H1 (cell line): ENCODE measurements at regions not wholly inside any gene's neighbourhood (a gene's known extent, or its start where the extent isn't known, plus 50 kb on each side); places are given as distances from the start of the nearest gene placed in this dataset.

Experiments used
- CTCF ChIA-PET: fragments of 300-600 bp; sonication (Branson Sonifier 250); formaldehyde crosslinking; loops from one replicate; lab custom pipeline; 2021; ENCODE audit not compliant: partially characterized antibody; lab: Charles Lee
- POLR2A ChIA-PET: fragments of 300-600 bp; sonication (Branson Sonifier 250); formaldehyde crosslinking; loops from one replicate; lab custom pipeline; 2021; ENCODE audit warnings: inconsistent platforms; ENCODE audit not compliant: partially characterized antibody; lab: Charles Lee
- DNase-seq, 2 experiments: peaks; one replicate each; pipeline versions ENCODE4 v3.0.0 to v3.0.0-alpha.2; 2010 to 2022; ENCODE audit warnings: low spot score in 2 of 2, low read depth in 1 of 2, mixed read lengths in 1 of 2
- FAIRE-seq: peaks from 2 replicates; lab custom pipeline; 2011; peaks lifted over from hg19 to GRCh38; lab: Jason Lieb, UNC
- H2AFZ ChIP-seq: 2 replicates; pipeline ENCODE4 v1.8.1; 2012; ENCODE audit warnings: low read length, inconsistent platforms
- H2AK5ac ChIP-seq: 2 replicates; pipeline ENCODE4 v1.6.1; 2013; ENCODE audit warnings: low read depth, low read length
- H2BK120ac ChIP-seq: replicated peaks from 2 replicates; pipeline ENCODE3; 2013; ENCODE audit warnings: low read depth, low read length, inconsistent platforms
- H2BK12ac ChIP-seq: 2 replicates; pipeline ENCODE4 v1.6.1; 2013; ENCODE audit warnings: low read depth, low read length
- H2BK15ac ChIP-seq: 2 replicates; pipeline ENCODE4 v1.6.1; 2013; ENCODE audit warnings: low read length
- H2BK20ac ChIP-seq: 2 replicates; pipeline ENCODE4 v1.6.1; 2013; ENCODE audit warnings: low read length
- H2BK5ac ChIP-seq: 2 replicates; pipeline ENCODE4 v1.6.1; 2013; ENCODE audit warnings: low read depth, low read length
- H3K14ac ChIP-seq: 2 replicates; pipeline ENCODE4 v1.6.1; 2013; ENCODE audit warnings: inconsistent platforms; ENCODE audit not compliant: insufficient read length
- H3K18ac ChIP-seq: 2 replicates; pipeline ENCODE4 v1.6.1; 2013; ENCODE audit warnings: low read length; ENCODE audit errors: extremely low read depth
- H3K23ac ChIP-seq: 2 replicates; pipeline ENCODE4 v1.6.1; 2013; ENCODE audit warnings: inconsistent platforms; ENCODE audit not compliant: insufficient read length
- H3K23me2 ChIP-seq: 2 replicates; pipeline ENCODE4 v1.6.1; 2013; ENCODE audit warnings: low read depth, low read length
- H3K27ac ChIP-seq: 2 replicates; pipeline ENCODE4 v1.6.1; 2011; ENCODE audit warnings: low read depth, low read length, inconsistent platforms
- H3K27me3 ChIP-seq, 4 experiments: replicated peaks in 1 of 4; 1 replicate in 1 of 4; 2 replicates in 3 of 4; pipeline versions ENCODE4 v1.6.1 to v1.8.1; 2011 to 2013; ENCODE audit warnings: low read length in 3 of 4, mild to moderate bottlenecking in 3 of 4, inconsistent platforms in 2 of 4, mixed read lengths in 2 of 4, moderate library complexity in 1 of 4; ENCODE audit not compliant: control insufficient read depth in 3 of 4, insufficient read depth in 3 of 4; ENCODE audit errors: extremely low read depth in 1 of 4
- H3K36me3 ChIP-seq, 4 experiments: 2 replicates each; pipeline versions ENCODE4 v1.6.1 to v1.8.1; 2011 to 2013; ENCODE audit warnings: mild to moderate bottlenecking in 4 of 4, low read length in 3 of 4, moderate library complexity in 2 of 4, control low read depth in 1 of 4, inconsistent platforms in 1 of 4; ENCODE audit not compliant: insufficient read depth in 4 of 4, control insufficient read depth in 2 of 4
- H3K4ac ChIP-seq: replicated peaks from 2 replicates; pipeline ENCODE3; 2013; ENCODE audit warnings: low read length, low read depth, mixed read lengths, inconsistent platforms; ENCODE audit not compliant: insufficient read length
- H3K4me1 ChIP-seq, 4 experiments: replicated peaks in 1 of 4; 1 replicate in 1 of 4; 2 replicates in 3 of 4; pipeline versions ENCODE4 v1.6.1 to v1.8.1; 2011 to 2013; ENCODE audit warnings: low read length in 3 of 4, inconsistent platforms in 2 of 4, mixed read lengths in 1 of 4; ENCODE audit not compliant: insufficient read depth in 4 of 4, control insufficient read depth in 3 of 4
- H3K4me2 ChIP-seq, 2 experiments: 2 replicates each; pipeline versions ENCODE4 v1.6.1 to v1.8.1; 2011 to 2013; ENCODE audit warnings: low read depth in 2 of 2, low read length in 2 of 2, control low read depth in 1 of 2, inconsistent platforms in 1 of 2, mild to moderate bottlenecking in 1 of 2; ENCODE audit not compliant: insufficient read depth in 1 of 2
- H3K4me3 ChIP-seq, 4 experiments: fragments of 200-600, 300-600 bp in 1 of 4; sonication (generic), shearing (Covaris generic), sonication (Bioruptor Twin) in 1 of 4; 2 replicates each; pipeline versions ENCODE4 v1.5.1 to v1.8.1; 2011 to 2016; ENCODE audit warnings: low read length in 4 of 4, low read depth in 3 of 4, control low read depth in 2 of 4, inconsistent platforms in 2 of 4, mild to moderate bottlenecking in 2 of 4, mixed read lengths in 1 of 4, moderate library complexity in 1 of 4; ENCODE audit not compliant: insufficient read depth in 2 of 4; ENCODE audit errors: extremely low read depth in 1 of 4
- H3K56ac ChIP-seq: replicated peaks from 2 replicates; pipeline ENCODE3; 2013; ENCODE audit warnings: low read depth, mild to moderate bottlenecking, mixed read lengths, low read length, inconsistent platforms; ENCODE audit not compliant: insufficient read length
- H3K79me1 ChIP-seq: 2 replicates; pipeline ENCODE4 v1.6.1; 2013; ENCODE audit warnings: low read depth, low read length, control low read depth
- H3K79me2 ChIP-seq, 2 experiments: 2 replicates each; pipeline versions ENCODE4 v1.6.1 to v1.8.1; 2012 to 2013; ENCODE audit warnings: low read length in 2 of 2, mild to moderate bottlenecking in 2 of 2, inconsistent platforms in 1 of 2; ENCODE audit not compliant: insufficient read depth in 2 of 2, control insufficient read depth in 1 of 2
- H3K9ac ChIP-seq, 4 experiments: replicated peaks in 1 of 4; 1 replicate in 1 of 4; 2 replicates in 3 of 4; pipeline versions ENCODE4 v1.6.1 to v1.8.1; 2011 to 2013; ENCODE audit warnings: low read depth in 3 of 4, low read length in 3 of 4, control low read depth in 2 of 4, mild to moderate bottlenecking in 2 of 4, moderate library complexity in 2 of 4, inconsistent platforms in 1 of 4; ENCODE audit errors: extremely low read depth in 1 of 4
- H3K9me3 ChIP-seq, 2 experiments: 2 replicates each; pipeline versions ENCODE4 v1.6.1 to v1.8.1; 2012 to 2013; ENCODE audit warnings: mild to moderate bottlenecking in 2 of 2, moderate library complexity in 2 of 2, control low read depth in 1 of 2, inconsistent platforms in 1 of 2, low read depth in 1 of 2, low read length in 1 of 2, mixed read lengths in 1 of 2; ENCODE audit not compliant: insufficient read depth in 2 of 2
- H4K20me1 ChIP-seq, 2 experiments: replicated peaks in 1 of 2; 2 replicates each; pipeline versions ENCODE3 to v1.8.1; 2011 to 2013; ENCODE audit warnings: inconsistent platforms in 2 of 2, low read length in 2 of 2, mild to moderate bottlenecking in 1 of 2; ENCODE audit not compliant: insufficient read depth in 2 of 2, control insufficient read depth in 1 of 2
- H4K5ac ChIP-seq: 2 replicates; pipeline ENCODE4 v1.6.1; 2013; ENCODE audit warnings: low read length, low read depth, mixed read lengths, inconsistent platforms; ENCODE audit not compliant: insufficient read length
- H4K8ac ChIP-seq: 2 replicates; pipeline ENCODE4 v1.8.0; 2013; ENCODE audit warnings: mild to moderate bottlenecking, moderate library complexity, low read length, inconsistent platforms; ENCODE audit not compliant: insufficient read depth; ENCODE audit errors: extremely low read depth
- H4K91ac ChIP-seq: replicated peaks from 2 replicates; pipeline ENCODE3; 2013; ENCODE audit warnings: low read length, mixed read lengths, inconsistent platforms; ENCODE audit not compliant: insufficient read length
- BACH1 ChIP-seq: IDR thresholded peaks from 2 replicates; pipeline ENCODE4 v1.6.1; 2012; ENCODE audit warnings: low read length, improper control_type of control experiment
- BRCA1 ChIP-seq: IDR thresholded peaks from 2 replicates; pipeline ENCODE4 v1.6.1; 2012; ENCODE audit warnings: low read depth, low read length, improper control_type of control experiment
- CHD1 ChIP-seq: IDR thresholded peaks from 2 replicates; pipeline ENCODE4 v1.6.1; 2012; ENCODE audit warnings: low read depth, low read length, improper control_type of control experiment
- CREB1 ChIP-seq: IDR thresholded peaks from 2 replicates; pipeline ENCODE4 v1.6.1; 2012; ENCODE audit warnings: inconsistent platforms
- EP300 ChIP-seq, 2 experiments: IDR thresholded peaks; 1 replicate in 1 of 2; 2 replicates in 1 of 2; pipeline ENCODE4 v1.6.1; 2011 to 2012; ENCODE audit warnings: low read depth in 2 of 2, low read length in 2 of 2, mild to moderate bottlenecking in 2 of 2, borderline replicate concordance in 1 of 2, inconsistent platforms in 1 of 2, moderate library complexity in 1 of 2
- GTF2F1 ChIP-seq: IDR thresholded peaks from 2 replicates; pipeline ENCODE4 v1.6.1; 2012; ENCODE audit warnings: low read depth, low read length, improper control_type of control experiment, borderline replicate concordance
- JUN ChIP-seq: IDR thresholded peaks from 2 replicates; pipeline ENCODE4 v1.6.1; 2011; ENCODE audit warnings: low read depth, mild to moderate bottlenecking, improper control_type of control experiment, low read length
- KDM5A ChIP-seq: fragments of 200-600 bp; IDR thresholded peaks from 2 replicates; pipeline ENCODE4 v1.7.1; 2012; ENCODE audit warnings: mild to moderate bottlenecking, low read length, inconsistent platforms, mixed read lengths
- POLR2AphosphoS5 ChIP-seq: IDR thresholded peaks from 2 replicates; pipeline ENCODE4 v1.6.1; 2011; ENCODE audit warnings: low read depth, low read length
- RBBP5 ChIP-seq: IDR thresholded peaks from 2 replicates; pipeline ENCODE4 v1.7.1; 2012; ENCODE audit warnings: low read depth, mild to moderate bottlenecking, inconsistent platforms, low read length, moderate library complexity, borderline replicate concordance
- RFX5 ChIP-seq: IDR thresholded peaks from 2 replicates; pipeline ENCODE4 v1.6.1; 2011; ENCODE audit warnings: low read depth, low read length, improper control_type of control experiment, borderline replicate concordance
- RXRA ChIP-seq: IDR thresholded peaks from 2 replicates; pipeline ENCODE4 v1.6.1; 2011; ENCODE audit warnings: low read depth, mild to moderate bottlenecking, low read length, moderate library complexity; ENCODE audit not compliant: insufficient read depth
- SP4 ChIP-seq: IDR thresholded peaks from 2 replicates; pipeline ENCODE4 v1.6.1; 2012; ENCODE audit warnings: low read length, inconsistent platforms
- TCF12 ChIP-seq: IDR thresholded peaks from 2 replicates; pipeline ENCODE4 v1.6.1; 2011; ENCODE audit warnings: low read depth, mild to moderate bottlenecking, low read length
- WGBS, 2 experiments: shearing (Covaris generic) in 1 of 2; methylation state at CpG; one replicate each; pipeline versions ENCODE4 v1.1.6 to v1.1.7; 2013 to 2015; ENCODE audit warnings: low lambda C conversion rate in 2 of 2, mixed read lengths in 2 of 2, inconsistent platforms in 1 of 2, low coverage in 1 of 2, missing lambda C conversion rate in 1 of 2; ENCODE audit not compliant: insufficient replicate concordance in 2 of 2, insufficient coverage in 1 of 2, insufficient read length in 1 of 2; ENCODE audit errors: extremely low coverage in 1 of 2, missing lambda C conversion rate in 1 of 2; 5-methylcytosine and 5-hydroxymethylcytosine counted together
- TF ChIP-seq, protein P1 (sequence below): IDR thresholded peaks from 2 replicates; pipeline ENCODE4 v1.6.1; 2012; ENCODE audit warnings: inconsistent platforms
- TF ChIP-seq, protein P2 (sequence below): IDR thresholded peaks from 2 replicates; pipeline ENCODE4 v1.6.1; 2012; ENCODE audit warnings: inconsistent platforms

GRCh38 chr5:4011943-4012342 lies 416.3 kb downstream of the IRX1 start:
- no peak overlapping the region for H4K8ac ChIP-seq
- no peaks in the 10 kb centered on the region for H3K36me3 ChIP-seq
- H3K79me1 ChIP-seq, result no peaks in the 10 kb centered on the region
- no peak overlapping the region for H2BK20ac ChIP-seq
- H2BK12ac ChIP-seq, result no peak overlapping the region
- no peak overlapping the region for H2AK5ac ChIP-seq
- no peak overlapping the region for H4K91ac ChIP-seq
- no peaks in the 10 kb centered on the region; the same call in 1 of the 2 replicates for H3K23me2 ChIP-seq
- WGBS, 2 experiments, result 93% methylated on average over 6 of the region's 6 CpGs; no CpG with 5 or more reads in 1 of the 2 experiments
- FAIRE-seq, result no peak
- no peak overlapping the region for H3K4ac ChIP-seq
- no peak overlapping the region for H4K5ac ChIP-seq
- no peaks in the 10 kb centered on the region for H3K9me3 ChIP-seq
- no peak overlapping the region for H2AFZ ChIP-seq
- no peak overlapping the region for H3K23ac ChIP-seq
- no peak overlapping the region for H3K4me3 ChIP-seq
- no peaks in the 10 kb centered on the region for H3K27me3 ChIP-seq
- CTCF ChIA-PET, result interaction anchor here (1.0 kb wide), 1 partner anchor 14 kb away, joined by 3 read pairs; no protein-coding TSS in a partner anchor
- DNase-seq, result no peak
- POLR2A ChIA-PET, result no interaction called here
- no peak overlapping the region for H3K56ac ChIP-seq
- no peak overlapping the region for H2BK5ac ChIP-seq
- no peak overlapping the region for H3K14ac ChIP-seq
- no peaks in the 10 kb centered on the region for H4K20me1 ChIP-seq
- H3K4me1 ChIP-seq, result no peaks in the 10 kb centered on the region
- H3K79me2 ChIP-seq, result no peaks in the 10 kb centered on the region
- H3K4me2 ChIP-seq, result no peak overlapping the region
- H3K9ac ChIP-seq, result no peak overlapping the region
- H2BK15ac ChIP-seq, result no peak overlapping the region
- no peak overlapping the region for H2BK120ac ChIP-seq
- H3K18ac ChIP-seq, result no peak overlapping the region; the same call in 1 of the 2 replicates
- H3K27ac ChIP-seq, result no peak overlapping the region
- TF ChIP-seq SP4, result no peak
- TF ChIP-seq, protein P1, sequence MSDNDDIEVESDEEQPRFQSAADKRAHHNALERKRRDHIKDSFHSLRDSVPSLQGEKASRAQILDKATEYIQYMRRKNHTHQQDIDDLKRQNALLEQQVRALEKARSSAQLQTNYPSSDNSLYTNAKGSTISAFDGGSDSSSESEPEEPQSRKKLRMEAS, result no peak
- TF ChIP-seq BRCA1, result no peak
- no peak for TF ChIP-seq RFX5
- no peak for TF ChIP-seq CREB1
- TF ChIP-seq, protein P2, sequence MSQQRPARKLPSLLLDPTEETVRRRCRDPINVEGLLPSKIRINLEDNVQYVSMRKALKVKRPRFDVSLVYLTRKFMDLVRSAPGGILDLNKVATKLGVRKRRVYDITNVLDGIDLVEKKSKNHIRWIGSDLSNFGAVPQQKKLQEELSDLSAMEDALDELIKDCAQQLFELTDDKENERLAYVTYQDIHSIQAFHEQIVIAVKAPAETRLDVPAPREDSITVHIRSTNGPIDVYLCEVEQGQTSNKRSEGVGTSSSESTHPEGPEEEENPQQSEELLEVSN, result no peak
- TF ChIP-seq POLR2AphosphoS5, result no peak
- TF ChIP-seq RXRA, result no peak
- TF ChIP-seq JUN, result no peak
- no peak for TF ChIP-seq BACH1
- no peak for TF ChIP-seq RBBP5
- no peak for TF ChIP-seq GTF2F1
- TF ChIP-seq CHD1, result no peak
- TF ChIP-seq EP300 (IDR thresholded peaks at IDR 0.05; ENCODE audit: borderline replicate concordance in 1 of 2, low read depth in 2 of 2, low read length in 2 of 2), result no peak
- no peak for TF ChIP-seq TCF12
- no peak for TF ChIP-seq KDM5A
